ENCODE measurements at regions not wholly inside any gene's neighbourhood (a gene's known extent, or its start where the extent isn't known, plus 50 kb on each side); places are given as distances from the start of the nearest gene placed in this dataset.
A peak's percentile ranks its signal among the peaks of the same experiment; 100 is the strongest.

DNA sequence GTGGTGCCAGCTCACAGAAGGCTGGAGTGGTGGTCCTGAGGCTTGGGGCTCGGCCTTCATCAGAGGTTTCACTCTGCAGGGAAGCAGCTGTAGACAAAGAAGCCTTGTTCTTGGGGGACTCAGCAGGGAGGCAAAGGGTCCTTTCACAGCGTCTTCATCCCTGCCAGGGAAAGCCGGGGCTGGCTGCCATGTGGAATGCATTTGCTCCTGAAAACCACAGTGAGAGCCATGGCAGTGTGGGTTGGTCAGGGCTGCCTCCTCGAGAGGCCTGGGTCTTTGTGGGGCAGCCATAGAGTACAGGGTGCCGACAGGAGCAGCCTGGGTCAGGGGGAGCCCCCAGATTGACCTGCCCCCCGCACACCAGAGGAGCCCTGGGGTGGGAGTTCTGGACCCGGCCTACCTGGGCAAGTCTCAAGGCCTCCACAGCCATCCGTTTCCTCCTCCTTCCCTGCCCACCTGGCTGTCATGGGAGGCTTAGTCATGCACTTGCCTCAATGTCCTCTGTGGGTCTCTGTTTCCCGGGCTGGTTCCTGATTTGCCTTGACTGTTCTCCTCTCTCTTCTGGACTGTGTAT is 144.0 kb downstream of the CDC5L start:
- no peak for FAIRE-seq

DNA sequence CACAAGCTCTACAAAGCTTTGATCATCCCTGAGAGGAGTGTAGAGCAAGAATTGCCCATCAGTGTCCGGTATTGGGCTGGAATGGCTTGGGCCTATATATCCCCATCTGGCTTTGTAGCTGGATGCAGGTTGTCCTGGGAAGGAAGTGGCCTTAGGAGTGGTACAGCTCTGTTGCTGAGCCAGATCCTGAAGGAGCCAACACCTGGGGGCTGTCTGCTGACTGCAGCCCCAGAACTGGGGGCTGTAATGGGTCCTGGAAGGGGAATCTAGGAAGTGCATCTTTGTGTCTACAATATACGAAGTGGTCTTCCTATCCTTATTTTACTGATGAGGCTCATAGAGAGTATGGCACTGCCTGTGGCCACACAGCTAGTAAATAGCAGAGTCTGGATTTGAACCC is 145.9 kb downstream of the CDC5L start:
- FAIRE-seq = no peak

More for the DNA sequence above, 144.0 kb downstream of the CDC5L start:
- no peak for DNase-seq (ENCODE audit: low spot score)

DNA sequence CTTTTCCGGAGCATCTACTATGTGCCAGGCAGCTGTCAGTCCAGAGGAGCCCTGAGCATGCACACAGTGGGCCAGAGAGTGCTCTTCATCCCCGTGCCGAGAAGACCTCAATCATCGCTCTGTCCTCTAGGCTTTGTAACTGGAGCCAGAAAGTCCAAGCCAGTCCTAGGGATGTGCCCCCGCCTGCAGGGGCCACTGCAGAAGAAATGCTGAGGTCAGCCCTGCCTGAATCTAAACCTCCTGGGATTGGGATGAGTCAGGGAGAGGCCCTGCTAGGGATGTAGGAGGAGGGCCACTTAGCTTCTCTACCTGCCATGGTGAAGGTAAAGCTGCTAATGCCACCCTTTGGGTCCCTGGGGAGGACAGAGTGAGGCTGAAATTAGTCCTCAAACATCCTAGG is 146.8 kb downstream of the CDC5L start:
- no peak for FAIRE-seq
- no peak for DNase-seq (ENCODE audit: low spot score)

More for the DNA sequence above, 145.9 kb downstream of the CDC5L start:
- no peak for DNase-seq (ENCODE audit: low spot score)

DNA sequence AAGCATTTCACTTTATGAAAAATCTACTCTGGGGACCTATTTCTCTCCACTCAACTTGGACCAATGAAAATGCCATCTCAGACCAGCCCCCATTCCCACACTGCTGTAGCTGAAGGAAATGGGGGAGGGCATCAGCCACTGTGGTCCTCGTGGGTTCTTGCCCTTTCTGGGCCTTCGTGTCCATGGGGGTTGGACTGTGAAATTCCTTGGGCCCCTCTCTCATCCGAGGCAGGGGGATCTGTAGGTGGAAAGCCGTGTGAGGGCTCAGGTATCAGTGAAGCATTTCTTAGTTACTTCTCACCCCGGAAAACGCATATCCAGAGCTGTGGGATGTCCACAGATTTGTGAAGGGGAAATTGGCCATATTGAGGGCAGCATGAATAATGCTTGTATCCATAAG is 147.9 kb downstream of the CDC5L start:
- FAIRE-seq (no peak), DNase-seq (ENCODE audit: low spot score) (no peak)

DNA sequence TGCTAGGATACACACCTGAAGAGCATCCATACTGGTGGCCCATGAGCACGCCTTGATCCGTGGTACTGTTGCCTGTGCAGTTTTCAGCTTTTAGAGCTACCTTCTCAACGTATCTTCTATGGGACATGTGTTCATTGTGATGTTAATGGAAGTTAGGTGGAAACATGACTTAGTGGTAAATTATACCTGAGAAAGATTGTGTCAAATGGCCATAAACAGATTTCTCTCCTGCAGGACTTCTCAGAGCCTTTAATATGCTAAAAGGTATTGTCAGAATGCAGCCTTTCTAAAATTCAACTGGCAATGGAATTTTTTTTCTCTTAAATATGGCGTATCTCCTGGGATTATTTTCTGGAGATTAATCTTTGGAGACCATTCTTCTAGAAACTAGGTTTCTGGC is 148.5 kb downstream of the CDC5L start:
- FAIRE-seq (no peak), DNase-seq (ENCODE audit: low spot score) (no peak)

DNA sequence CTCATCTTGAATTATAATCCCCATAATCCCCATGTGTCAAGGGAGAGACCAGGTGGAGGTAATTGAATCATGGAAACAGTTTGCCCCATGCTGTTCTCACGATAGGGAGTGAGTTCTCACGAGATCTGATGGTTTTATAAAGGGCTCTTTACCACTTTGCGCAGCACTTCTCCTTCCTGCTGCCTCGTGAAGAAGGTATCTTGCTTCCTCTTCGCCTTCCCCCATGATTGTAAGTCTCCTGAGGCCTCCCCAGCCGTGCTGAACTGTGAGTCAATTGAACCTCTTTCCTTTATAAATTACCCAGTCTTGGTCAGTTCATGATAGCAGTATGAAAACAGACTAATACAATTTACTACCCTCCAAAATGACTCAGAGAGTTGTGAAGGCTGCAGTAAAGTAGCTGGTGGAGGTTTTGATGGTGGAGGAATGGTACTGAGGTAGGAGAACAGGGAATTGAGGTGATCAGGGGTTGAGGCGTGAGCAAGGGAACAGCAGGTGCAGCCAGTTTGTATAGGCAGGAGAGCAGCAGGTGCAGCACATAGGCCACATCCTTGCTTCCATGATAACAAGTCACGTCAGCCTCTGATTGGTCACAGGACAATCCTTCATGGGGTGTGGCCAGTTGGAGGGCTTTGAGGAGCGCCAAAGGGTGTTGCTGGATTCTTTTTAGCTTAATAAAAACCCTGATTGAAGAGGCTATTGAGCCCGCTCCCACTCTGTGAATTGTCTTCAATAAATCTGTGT is 150.0 kb downstream of the CDC5L start:
- FAIRE-seq (no peak), DNase-seq (ENCODE audit: low spot score) (no peak)

DNA sequence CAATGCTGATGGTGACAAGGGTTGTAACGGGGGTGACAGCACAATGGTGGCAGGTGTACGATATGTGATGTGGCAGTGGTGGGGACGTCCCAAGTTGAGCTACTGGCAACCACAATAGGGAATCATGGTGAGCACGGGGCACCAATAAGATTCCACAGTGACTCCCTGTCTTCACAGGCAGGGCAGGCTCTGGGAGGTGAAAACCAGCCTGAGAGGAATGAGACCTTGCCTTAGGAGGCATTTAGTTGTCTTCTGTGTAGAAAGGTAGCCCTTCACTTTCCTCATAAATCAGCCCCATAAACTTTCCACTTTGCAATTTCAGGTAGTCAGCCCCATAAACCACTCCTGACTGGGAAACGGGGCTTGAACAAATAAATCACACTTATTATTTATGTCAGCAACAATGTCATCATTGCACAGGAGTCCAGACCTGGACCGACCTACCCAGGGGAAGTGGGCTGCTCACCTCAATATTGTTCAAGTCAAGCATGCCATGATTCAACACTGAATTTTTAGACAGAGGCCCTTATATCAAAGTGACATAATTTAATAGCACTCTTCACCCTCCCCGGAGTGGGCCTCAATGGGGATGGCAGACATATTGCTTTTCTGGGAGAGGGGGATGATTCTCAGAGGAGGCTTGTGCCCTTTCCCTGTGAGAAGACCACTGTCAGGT is 150.8 kb downstream of the CDC5L start:
- no peak for DNase-seq (ENCODE audit: low spot score)
- peak; percentile 40 for FAIRE-seq

DNA sequence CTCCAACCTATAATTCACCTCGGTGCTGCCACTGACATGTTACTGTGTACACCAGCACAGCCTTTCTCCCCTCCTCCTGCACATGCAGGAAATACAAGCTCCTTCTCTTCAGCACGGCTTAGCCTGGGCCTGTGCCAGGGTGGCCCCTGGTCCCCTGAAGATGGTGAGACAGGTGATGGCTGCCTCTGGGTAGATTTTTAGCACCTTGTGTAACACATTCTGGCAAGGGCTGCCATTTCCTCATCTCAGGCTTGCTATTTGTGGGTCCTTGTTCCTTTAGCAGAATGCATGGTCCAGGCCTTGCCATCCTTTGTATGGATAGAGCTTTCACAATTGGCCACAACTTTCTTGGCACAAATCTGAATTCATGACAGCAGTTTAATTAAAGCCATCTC is 151.3 kb downstream of the CDC5L start:
- FAIRE-seq (no peak), DNase-seq (ENCODE audit: low spot score) (no peak)

DNA sequence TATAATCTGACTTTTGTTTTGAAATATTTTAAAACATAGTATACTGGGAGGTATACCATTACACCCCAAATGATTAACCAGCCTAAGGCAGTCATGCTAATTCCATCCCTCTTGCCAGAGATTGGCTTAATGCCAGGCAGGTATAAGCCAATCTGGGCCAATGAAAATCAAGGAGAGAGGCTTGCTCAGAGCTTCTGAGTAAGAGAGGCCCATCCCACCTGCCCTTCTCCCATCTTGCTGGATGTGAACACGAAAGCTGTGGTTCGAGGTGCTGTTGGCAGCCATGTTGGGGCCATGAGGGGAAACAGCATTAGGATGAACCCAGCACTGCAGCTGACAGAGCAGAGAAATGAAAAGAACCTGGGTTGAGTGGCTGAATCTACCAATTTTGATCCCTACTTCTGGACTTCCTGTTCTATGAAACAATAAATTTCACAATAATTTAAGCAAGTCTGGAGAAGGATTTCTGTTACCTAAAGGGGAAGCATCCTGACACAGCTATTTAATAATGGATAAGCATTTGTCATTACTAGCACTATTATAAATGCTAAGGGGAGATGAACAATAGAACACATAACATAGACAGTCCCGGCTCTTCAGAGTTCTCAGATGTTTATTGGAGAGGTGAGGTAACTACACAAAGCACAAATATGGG is 152.3 kb downstream of the CDC5L start:
- FAIRE-seq = no peak

DNA sequence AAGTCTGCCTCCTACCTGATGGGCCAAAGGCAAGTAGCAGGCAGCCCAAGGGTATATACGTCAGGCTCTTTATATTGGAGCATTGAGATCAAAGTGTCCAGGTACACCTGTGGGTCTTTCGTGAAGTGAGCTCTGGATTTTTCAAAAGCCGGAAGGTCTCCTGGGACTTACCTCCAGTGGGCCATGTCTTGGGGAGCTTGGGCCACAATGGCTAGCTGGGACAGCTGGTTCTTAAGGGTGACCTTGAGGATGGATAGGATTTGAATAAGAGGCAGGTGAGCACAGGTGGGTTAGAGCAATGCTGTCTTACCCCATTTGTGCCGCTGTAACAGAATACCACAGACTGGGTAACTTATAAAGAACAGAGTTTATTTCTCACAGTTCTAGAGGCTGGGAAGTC is 153.4 kb downstream of the CDC5L start:
- DNase-seq (ENCODE audit: low spot score) (no peak), FAIRE-seq (no peak)

More for the DNA sequence above, 152.3 kb downstream of the CDC5L start:
- DNase-seq (ENCODE audit: low spot score) = no peak

DNA sequence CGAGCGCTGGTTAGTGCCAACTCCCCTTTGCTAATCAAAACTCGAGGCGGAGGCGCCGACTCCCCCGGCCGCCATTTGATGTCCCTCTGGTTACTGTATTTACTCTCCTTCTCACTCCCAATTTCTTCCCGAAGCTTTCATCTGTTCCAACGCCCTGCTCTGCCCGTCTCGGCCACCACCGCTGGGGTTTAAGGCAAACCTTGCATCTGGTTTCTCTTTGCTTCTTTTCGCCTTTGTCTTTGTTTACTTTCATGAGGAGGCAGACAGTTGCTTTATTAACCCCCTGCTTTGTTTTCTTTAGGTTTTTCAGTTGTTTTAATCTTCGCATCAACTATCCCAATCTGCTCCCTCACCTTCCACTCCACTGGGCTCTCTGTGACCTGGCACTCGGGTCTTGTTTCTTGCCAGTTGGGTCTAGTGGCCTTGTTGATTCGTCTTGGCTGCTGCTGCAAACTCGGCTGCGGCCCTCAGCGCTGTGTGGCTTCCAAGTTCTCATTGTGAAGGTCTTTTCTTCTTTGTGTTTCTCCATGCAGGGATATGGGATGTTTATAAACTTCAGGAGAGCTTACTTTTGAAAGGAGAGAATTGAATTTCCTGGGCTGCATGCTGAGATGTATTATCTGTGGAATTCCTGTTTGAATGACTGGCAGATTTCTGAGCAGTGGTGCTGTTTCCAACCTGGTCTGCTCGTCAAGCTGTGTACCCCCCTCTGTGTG is 155.1 kb downstream of the CDC5L start:
- FAIRE-seq (no peak), DNase-seq (ENCODE audit: low spot score) (no peak)

DNA sequence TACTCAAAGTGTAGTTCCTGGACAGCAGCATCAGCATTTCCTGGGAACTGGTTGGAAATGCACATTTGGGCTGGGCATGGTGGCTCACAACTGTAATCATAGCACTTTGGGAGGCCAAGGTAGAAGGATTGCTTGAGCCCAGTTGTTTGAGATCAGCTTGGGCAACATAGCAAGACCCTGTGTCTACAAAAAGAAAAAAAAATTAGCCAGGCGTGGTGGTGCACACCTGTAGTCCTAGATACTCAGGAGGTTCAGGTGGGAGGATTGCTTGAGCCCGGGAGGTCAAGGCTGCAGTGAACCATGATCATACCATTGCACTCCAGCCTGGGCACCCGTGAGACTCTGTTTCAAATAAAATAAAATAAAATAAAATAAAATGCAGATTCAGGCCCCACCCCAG is 156.2 kb downstream of the CDC5L start:
- FAIRE-seq (no peak), DNase-seq (ENCODE audit: low spot score) (no peak)

DNA sequence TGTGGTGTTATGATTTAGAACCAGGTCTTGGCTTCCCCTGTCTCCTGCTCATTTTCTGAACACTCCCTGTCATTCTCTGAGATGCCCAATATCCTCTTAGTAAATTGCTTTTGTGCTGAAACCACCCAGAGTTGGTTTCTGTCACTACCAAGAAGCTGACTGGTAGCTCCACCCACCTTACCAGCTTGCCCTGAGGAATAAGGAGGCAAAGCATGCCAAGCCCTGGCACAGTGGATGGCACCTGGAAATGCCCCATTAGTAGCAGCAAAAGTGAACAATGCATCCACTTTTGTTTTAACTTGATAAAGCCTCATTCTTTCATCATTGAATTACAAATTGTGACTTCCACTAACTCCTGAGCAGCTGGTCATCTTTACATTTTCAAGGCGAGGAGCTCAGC is 157.7 kb downstream of the CDC5L start:
- DNase-seq (ENCODE audit: low spot score) (no peak), FAIRE-seq (no peak)

DNA sequence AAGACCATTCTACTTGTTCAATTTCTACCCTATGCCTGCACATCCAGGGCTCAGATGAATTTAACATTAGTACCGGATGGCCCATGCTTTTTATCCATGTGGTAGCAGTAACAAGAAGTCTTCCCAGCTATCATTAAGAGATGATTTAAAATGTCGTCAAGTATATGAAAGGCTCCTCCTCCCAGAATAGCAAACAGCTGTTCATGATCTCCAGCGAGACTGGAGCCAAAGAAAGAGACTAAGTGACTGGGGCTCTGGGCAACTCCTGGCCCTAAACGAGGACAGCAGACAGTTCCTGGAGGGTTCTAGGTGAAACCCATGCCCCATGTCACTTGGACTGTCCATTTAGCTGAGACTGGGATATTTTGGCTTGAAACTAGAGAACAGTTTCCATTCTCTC is 160.8 kb downstream of the CDC5L start:
- DNase-seq (ENCODE audit: low spot score) = no peak
- no peak for FAIRE-seq

DNA sequence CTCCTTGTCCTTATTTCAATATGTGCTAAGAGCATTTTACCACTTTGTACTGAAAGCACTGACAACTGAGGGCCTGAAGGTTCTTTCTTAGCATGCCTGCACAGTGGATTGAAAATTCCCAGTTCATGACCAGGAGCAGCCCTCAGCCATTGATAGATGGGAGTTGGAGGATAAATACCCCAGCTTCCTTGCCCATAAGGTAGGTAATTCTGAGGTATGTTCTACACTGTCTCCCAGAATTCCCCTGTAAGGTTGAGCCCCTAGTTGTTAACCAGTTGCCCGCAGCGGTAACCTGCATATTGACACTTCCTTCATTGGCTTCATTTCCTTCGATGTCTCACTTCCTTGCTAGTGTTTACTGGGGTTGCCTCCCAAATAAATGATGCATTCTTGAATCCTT is 162.0 kb downstream of the CDC5L start:
- DNase-seq (ENCODE audit: low spot score) = no peak
- FAIRE-seq = no peak

DNA sequence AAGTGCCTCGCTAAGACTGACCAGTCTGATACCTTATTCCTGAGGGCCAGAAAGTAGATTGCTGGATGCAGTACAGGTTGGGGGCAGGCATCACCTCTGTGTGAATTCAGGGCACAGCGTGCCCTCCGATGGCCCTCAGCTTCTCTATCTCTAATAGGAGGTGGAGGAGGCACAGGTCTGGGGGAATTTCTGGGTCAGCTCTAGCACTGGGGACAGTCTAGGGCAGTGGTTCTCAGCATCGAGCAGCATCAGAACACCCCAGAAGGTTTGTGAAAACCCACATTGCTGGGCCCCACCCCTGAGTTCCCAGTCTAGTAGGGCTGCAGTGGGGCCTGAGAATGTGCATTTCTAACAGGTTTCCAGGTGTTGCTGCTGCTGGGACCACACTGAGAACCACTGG is 166.7 kb downstream of the CDC5L start:
- no peak for DNase-seq (ENCODE audit: low spot score)
- no peak for FAIRE-seq

DNA sequence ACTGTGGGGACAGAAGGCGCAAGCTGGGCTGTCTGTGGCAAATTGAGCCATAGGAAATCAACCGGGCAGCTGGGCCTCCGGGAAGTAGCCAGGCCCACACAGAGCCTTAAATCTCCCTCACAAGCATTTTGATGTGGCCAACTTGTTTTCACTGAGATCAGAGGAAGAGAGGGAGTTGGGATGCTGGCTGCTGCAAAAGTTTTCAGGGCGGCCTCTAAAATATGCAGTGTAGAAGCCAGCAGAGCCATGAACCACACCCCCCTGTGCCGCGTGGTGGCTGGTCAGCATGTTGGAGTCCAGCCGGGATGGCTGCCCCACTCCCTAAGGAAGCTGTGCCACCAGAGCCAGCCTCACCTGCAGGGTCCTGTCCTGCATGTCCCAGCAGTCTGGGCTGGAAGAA is 167.4 kb downstream of the CDC5L start:
- DNase-seq (ENCODE audit: low spot score) (no peak), FAIRE-seq (no peak)

DNA sequence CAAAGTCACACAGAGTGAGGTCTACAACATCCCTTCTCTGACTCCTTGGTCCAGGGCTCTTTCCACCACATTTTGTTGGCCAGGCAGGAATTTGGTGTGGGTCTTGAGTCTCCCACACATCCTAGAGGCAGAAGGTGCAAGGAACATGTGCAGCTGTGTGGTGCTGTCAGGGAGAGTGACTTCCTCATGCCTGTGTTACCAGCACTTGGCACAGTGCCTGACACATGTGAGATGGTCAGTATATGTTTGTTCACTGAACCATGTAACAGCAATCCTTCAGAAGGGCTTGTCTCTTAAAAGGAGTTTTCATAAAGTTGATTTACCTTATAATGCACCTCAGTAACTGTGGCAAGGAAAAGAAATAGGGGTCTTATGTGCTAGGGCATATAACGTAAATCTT is 168.5 kb downstream of the CDC5L start:
- FAIRE-seq = no peak
- DNase-seq (ENCODE audit: low spot score) = no peak

DNA sequence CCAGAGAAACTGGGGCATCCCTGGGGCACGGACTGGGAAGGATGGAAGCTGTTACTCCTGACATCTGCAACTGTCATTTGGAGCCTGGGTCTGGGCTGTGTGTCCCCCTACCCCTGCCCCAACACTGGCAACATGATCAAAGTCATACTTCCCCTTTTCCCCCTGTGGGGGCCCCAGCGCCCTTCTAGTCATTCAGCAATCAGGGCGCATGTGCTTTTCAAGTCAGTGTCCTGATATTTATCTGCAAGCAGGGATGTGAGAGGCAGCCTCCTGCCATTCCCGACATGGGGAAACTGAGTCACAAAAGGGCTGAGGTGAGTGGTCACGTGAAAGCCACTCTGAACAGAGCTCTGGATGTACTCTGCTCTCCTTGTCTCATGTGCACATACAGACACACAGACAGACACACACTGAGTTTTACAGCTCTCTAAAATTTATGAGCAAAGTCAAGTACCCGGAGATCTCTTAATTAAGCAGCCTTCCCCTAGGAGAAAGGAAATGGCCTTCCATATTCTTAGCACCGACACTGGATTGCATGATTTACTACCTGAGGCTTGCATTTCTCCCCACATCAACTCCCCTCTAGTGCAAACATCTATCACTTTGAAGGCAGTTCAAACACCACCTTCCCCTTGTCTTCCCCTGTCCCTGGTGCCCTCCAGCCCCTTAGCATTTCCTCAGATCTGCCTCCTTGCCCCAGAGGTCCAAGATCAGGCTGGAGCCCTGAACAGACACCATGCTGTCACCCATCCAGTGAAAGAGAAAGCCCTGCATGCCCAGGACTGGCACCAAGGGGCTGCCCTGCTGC is 170.7 kb downstream of the CDC5L start:
- no peak for FAIRE-seq
- no peak for DNase-seq (ENCODE audit: low spot score)

DNA sequence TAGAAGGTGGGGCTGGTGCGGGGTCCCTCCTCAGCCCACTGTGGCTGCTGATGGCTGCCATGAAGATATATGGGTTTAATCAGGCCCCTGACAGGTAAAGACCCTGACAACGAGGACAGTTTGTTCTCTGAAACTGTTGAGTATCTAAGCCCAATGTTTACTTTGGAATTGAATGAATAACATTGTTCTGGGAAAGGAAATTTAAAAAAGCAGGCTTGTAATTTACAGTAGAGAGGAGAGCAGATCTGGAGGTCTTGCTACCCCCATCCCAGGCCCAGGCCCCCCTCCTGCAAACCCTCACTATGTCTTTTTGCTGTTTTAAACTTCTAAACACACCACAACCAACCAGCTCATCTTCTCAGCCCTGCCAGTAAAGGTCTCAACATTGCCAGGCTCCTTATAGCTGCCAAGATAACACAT is 171.3 kb downstream of the CDC5L start:
- FAIRE-seq = peak; percentile 23
- DNase-seq (ENCODE audit: low spot score) = no peak
